IMR-90 (cell line): ENCODE measurements at regions not wholly inside any gene's neighbourhood (a gene's known extent, or its start where the extent isn't known, plus 50 kb on each side); places are given as distances from the start of the nearest gene placed in this dataset.

Experiments used
- ATAC-seq: fragments of 200-7000 bp; cut with Tn5 transposase; 2 replicates; pipeline ENCODE4 v1.9.1; 2020; ENCODE audit warnings: low read depth, mild to moderate bottlenecking, moderate library complexity
- BruUV-seq: library from RNA; stranded (reverse); fragments of 400-500 nt; replicated peaks from 2 replicates; lab custom pipeline; 2021; lab: Mats Ljungman, UMichigan
- CTCF ChIA-PET: fragments of 300-600 bp; formaldehyde crosslinking; extraction: SDS; loops from one replicate; lab custom pipeline; 2021; ENCODE audit warnings: antibody characterized with exemption; lab: Yijun Ruan, JAX
- POLR2A ChIA-PET: fragments of 300-600 bp; sonication (Branson Sonifier 250); formaldehyde crosslinking; loops from one replicate; lab custom pipeline; 2022; ENCODE audit warnings: antibody characterized with exemption; ENCODE audit not compliant: unreplicated experiment; lab: Charles Lee
- DNase-seq: peaks from one replicate; pipeline ENCODE4 v3.0.0; 2013
- H2AFZ ChIP-seq: replicated peaks from 2 replicates; pipeline ENCODE3; 2013; ENCODE audit warnings: low read length, mild to moderate bottlenecking; ENCODE audit not compliant: poor library complexity
- H2AK5ac ChIP-seq: 2 replicates; pipeline ENCODE4 v1.6.1; 2013; ENCODE audit warnings: low read depth, low read length, inconsistent platforms
- H2AK9ac ChIP-seq: replicated peaks from 2 replicates; pipeline ENCODE3; 2013; ENCODE audit warnings: mild to moderate bottlenecking, low read depth, low read length, moderate library complexity; ENCODE audit not compliant: poor library complexity
- H2BK120ac ChIP-seq: 2 replicates; pipeline ENCODE4 v1.6.1; 2013; ENCODE audit warnings: low read depth, low read length, inconsistent platforms
- H2BK15ac ChIP-seq: 3 replicates; pipeline ENCODE4 v1.6.1; 2013; ENCODE audit warnings: low read depth, low read length, inconsistent platforms
- H2BK20ac ChIP-seq: 2 replicates; pipeline ENCODE4 v1.6.1; 2013; ENCODE audit warnings: low read depth, mild to moderate bottlenecking, inconsistent platforms, low read length, moderate library complexity
- H2BK5ac ChIP-seq: 2 replicates; pipeline ENCODE4 v1.6.1; 2013; ENCODE audit warnings: mild to moderate bottlenecking, low read depth, low read length, inconsistent platforms; ENCODE audit not compliant: poor library complexity, severe bottlenecking
- H3K14ac ChIP-seq: replicated peaks from 2 replicates; pipeline ENCODE4 v1.6.1; 2013; ENCODE audit warnings: low read depth, low read length, inconsistent platforms
- H3K18ac ChIP-seq: 2 replicates; pipeline ENCODE4 v1.6.1; 2013; ENCODE audit warnings: low read depth, low read length, control low read depth
- H3K23ac ChIP-seq: 2 replicates; pipeline ENCODE4 v1.6.1; 2013; ENCODE audit warnings: low read depth, low read length, inconsistent platforms
- H3K27ac ChIP-seq: 2 replicates; pipeline ENCODE4 v1.5.1; 2013; ENCODE audit warnings: mild to moderate bottlenecking, control low read depth, low read length; ENCODE audit not compliant: insufficient read depth
- H3K27me3 ChIP-seq: 2 replicates; pipeline ENCODE4 v1.6.1; 2013; ENCODE audit warnings: low read length; ENCODE audit not compliant: control insufficient read depth, insufficient read depth
- H3K36me3 ChIP-seq: 2 replicates; pipeline ENCODE4 v1.6.1; 2013; ENCODE audit warnings: low read length, mixed read lengths; ENCODE audit not compliant: control insufficient read depth, insufficient read depth
- H3K4ac ChIP-seq: 2 replicates; pipeline ENCODE4 v1.6.1; 2013; ENCODE audit warnings: low read depth, low read length, inconsistent platforms
- H3K4me1 ChIP-seq: 2 replicates; pipeline ENCODE4 v1.6.1; 2013; ENCODE audit warnings: low read length, mixed read lengths; ENCODE audit not compliant: control insufficient read depth, insufficient read depth
- H3K4me2 ChIP-seq: 2 replicates; pipeline ENCODE4 v1.6.1; 2013; ENCODE audit warnings: low read depth, mild to moderate bottlenecking, control low read depth, low read length, moderate library complexity
- H3K4me3 ChIP-seq: 2 replicates; pipeline ENCODE4 v1.5.1; 2013; ENCODE audit warnings: low read depth, mild to moderate bottlenecking, control low read depth, low read length, moderate library complexity; ENCODE audit not compliant: insufficient read depth
- H3K56ac ChIP-seq: 2 replicates; pipeline ENCODE4 v1.6.1; 2013; ENCODE audit warnings: low read length, inconsistent platforms; ENCODE audit not compliant: insufficient read depth; ENCODE audit errors: extremely low read depth
- H3K79me1 ChIP-seq, 2 experiments: 2 replicates each; pipeline ENCODE4 v1.6.1; 2013; ENCODE audit warnings: low read length in 2 of 2, inconsistent platforms in 1 of 2, low read depth in 1 of 2
- H3K9ac ChIP-seq: 2 replicates; pipeline ENCODE4 v1.6.1; 2013; ENCODE audit warnings: low read depth, low read length, control low read depth
- H3K9me1 ChIP-seq: 2 replicates; pipeline ENCODE4 v1.6.1; 2013; ENCODE audit warnings: low read length, inconsistent platforms; ENCODE audit not compliant: insufficient read depth
- H3K9me3 ChIP-seq: 2 replicates; pipeline ENCODE4 v1.6.1; 2013; ENCODE audit warnings: low read length; ENCODE audit not compliant: control insufficient read depth, insufficient read depth
- H4K20me1 ChIP-seq: 2 replicates; pipeline ENCODE4 v1.6.1; 2013; ENCODE audit warnings: low read length, inconsistent platforms; ENCODE audit not compliant: insufficient read depth
- H4K5ac ChIP-seq: 2 replicates; pipeline ENCODE4 v1.6.1; 2013; ENCODE audit warnings: mild to moderate bottlenecking, low read depth, low read length, control low read depth
- H4K8ac ChIP-seq, 2 experiments: 2 replicates each; pipeline ENCODE4 v1.6.1; 2013; ENCODE audit warnings: low read depth in 2 of 2, low read length in 2 of 2, control low read depth in 1 of 2, inconsistent platforms in 1 of 2
- H4K91ac ChIP-seq: 2 replicates; pipeline ENCODE4 v1.6.1; 2013; ENCODE audit warnings: low read depth, low read length, inconsistent platforms; ENCODE audit not compliant: insufficient read depth
- BHLHE40 ChIP-seq: fragments of 150-350 bp; IDR thresholded peaks from 2 replicates; pipeline ENCODE4 v1.6.1; 2016; ENCODE audit warnings: mild to moderate bottlenecking, low read depth, low read length
- CEBPB ChIP-seq: IDR thresholded peaks from 2 replicates; pipeline ENCODE4 v1.6.1; 2012; ENCODE audit warnings: low read depth, low read length, improper control_type of control experiment
- CHD1 ChIP-seq: IDR thresholded peaks from 2 replicates; pipeline ENCODE4 v1.6.1; 2012; ENCODE audit warnings: low read depth, low read length, improper control_type of control experiment
- CTCF ChIP-seq: conservative IDR thresholded peaks from 2 replicates; pipeline ENCODE4 v1.5.1; 2012; ENCODE audit warnings: mild to moderate bottlenecking, low read depth, low read length, improper control_type of control experiment
- ELK1 ChIP-seq: fragments of 150-350 bp; IDR thresholded peaks from 2 replicates; pipeline ENCODE4 v1.6.1; 2016; ENCODE audit warnings: low read depth, mild to moderate bottlenecking, low read length, moderate library complexity, borderline replicate concordance
- FOS ChIP-seq: fragments of 150-350 bp; IDR thresholded peaks from 2 replicates; pipeline ENCODE4 v1.6.1; 2016; ENCODE audit warnings: low read depth, low read length
- MAFK ChIP-seq: IDR thresholded peaks from 2 replicates; pipeline ENCODE4 v1.6.1; 2012; ENCODE audit warnings: low read depth, low read length, improper control_type of control experiment
- MAZ ChIP-seq: IDR thresholded peaks from 2 replicates; pipeline ENCODE4 v1.6.1; 2012; ENCODE audit warnings: low read depth, mild to moderate bottlenecking, low read length, improper control_type of control experiment, moderate library complexity, borderline replicate concordance
- MXI1 ChIP-seq: IDR thresholded peaks from 2 replicates; pipeline ENCODE4 v1.6.1; 2012; ENCODE audit warnings: low read depth, mild to moderate bottlenecking, low read length, moderate library complexity, borderline replicate concordance
- NFE2L2 ChIP-seq: fragments of 150-350 bp; IDR thresholded peaks from 2 replicates; pipeline ENCODE4 v1.6.1; 2016; ENCODE audit warnings: low read depth, mild to moderate bottlenecking, low read length
- POLR2A ChIP-seq: IDR thresholded peaks from 2 replicates; pipeline ENCODE4 v1.6.1; 2012; ENCODE audit warnings: mild to moderate bottlenecking, low read depth, low read length
- RAD21 ChIP-seq: IDR thresholded peaks from 2 replicates; pipeline ENCODE4 v1.6.1; 2012; ENCODE audit warnings: low read length, improper control_type of control experiment
- RCOR1 ChIP-seq: IDR thresholded peaks from 2 replicates; pipeline ENCODE4 v1.6.1; 2012; ENCODE audit warnings: mild to moderate bottlenecking, low read length, improper control_type of control experiment; ENCODE audit not compliant: insufficient replicate concordance
- RFX5 ChIP-seq: IDR thresholded peaks from 2 replicates; pipeline ENCODE4 v1.8.0; 2012; ENCODE audit warnings: low read depth, mild to moderate bottlenecking, low read length, moderate library complexity
- SMC3 ChIP-seq: fragments of 150-350 bp; IDR thresholded peaks from 2 replicates; pipeline ENCODE4 v1.6.1; 2016; ENCODE audit warnings: low read depth, mild to moderate bottlenecking, antibody characterized with exemption, low read length, moderate library complexity
- USF2 ChIP-seq: fragments of 150-350 bp; IDR thresholded peaks from 2 replicates; pipeline ENCODE4 v1.6.1; 2017; ENCODE audit warnings: mild to moderate bottlenecking, antibody characterized with exemption, low read length, low read depth
- WGBS, 2 experiments: methylation state at CpG; one replicate each; pipeline versions ENCODE4 v1.1.5 to v1.1.7; 2013; ENCODE audit warnings: missing lambda C conversion rate in 2 of 2; ENCODE audit not compliant: insufficient read length in 1 of 2; ENCODE audit errors: extremely low coverage in 2 of 2; 5-methylcytosine and 5-hydroxymethylcytosine counted together
- dilution Hi-C: fragments of 300-500 bp; cut with HindIII; formaldehyde crosslinking; loops from one replicate; pipeline ENCODE4 v1.14.3; 2018; ENCODE audit warnings: low sequenced_read_pairs; ENCODE audit not compliant: unreplicated experiment
- in situ Hi-C: fragments of 300-500 bp; cut with MboI; formaldehyde crosslinking; loops from 3 replicates; pipeline ENCODE4 v1.14.3; 2019; ENCODE audit warnings: low sequenced_read_pairs, inconsistent platforms, mixed read lengths
- intact Hi-C: fragments of 100-400 bp; cut with micrococcal nuclease; formaldehyde crosslinking; loops from 2 replicates; pipeline ENCODE4 v1.10.0; 2022

- Histone ChIP-seq H4K91ac (peak overlapping the region; percentile 87; the same call in 1 of the 2 replicates), H3K14ac (no peak overlapping the region), H2BK120ac (peak overlapping the region; percentile 87; the same call in 1 of the 2 replicates), H3K27ac (no peak overlapping the region), H3K4me1 (peaks cover 17% of the 10 kb centered on the region), H2AK5ac (peak overlapping the region; percentile 35; the same call in 1 of the 2 replicates), H3K36me3 (no peaks in the 10 kb centered on the region), H2AK9ac (no peak overlapping the region), H3K4ac (peak overlapping the region; percentile 79; the same call in 1 of the 2 replicates), H3K9me3 (no peaks in the 10 kb centered on the region), H3K4me3 (no peak overlapping the region), H4K8ac (peak overlapping the region; percentile 17 to 29; a peak in 2 of 4 replicates), H4K5ac (no peak overlapping the region), H3K27me3 (peaks cover 3% of the 10 kb centered on the region; the same call in 1 of the 2 replicates), H4K20me1 (no peaks in the 10 kb centered on the region), H3K23ac (no peak overlapping the region), H2BK15ac (peak overlapping the region; percentile 54; the same call in 1 of the 3 replicates), H3K4me2 (no peak overlapping the region), H2BK20ac (no peak overlapping the region), H3K18ac (no peak overlapping the region), H3K9ac (no peak overlapping the region), H2AFZ (no peak overlapping the region), H3K79me1 (no peaks in the 10 kb centered on the region), H2BK5ac (no peak overlapping the region), H3K9me1 (peaks cover 6% of the 10 kb centered on the region; the same call in 1 of the 2 replicates), H3K56ac (no peak overlapping the region)
- dilution Hi-C loops (no loop called here), intact Hi-C loops (loop anchor here (5.0 kb wide), 2 partner anchors 109 to 584 kb away; partner anchors contain the start of gene GALNT18), in situ Hi-C loops (loop anchor here (25.0 kb wide), 2 partner anchors 999 to 1249 kb away; no protein-coding TSS in a partner anchor)
- CTCF ChIA-PET: interaction anchor here (0.9 to 3.3 kb wide), 6 partner anchors 10 to 749 kb away, joined by 3 to 18 read pairs (median 4); no protein-coding TSS in a partner anchor
- DNase-seq: no peak
- BruUV-seq: no TSS peak
- TF ChIP-seq SMC3 (no peak), RFX5 (no peak), CTCF (no peak), MAZ (no peak), USF2 (no peak), BHLHE40 (no peak), RCOR1 (no peak), FOS (no peak), NFE2L2 (no peak), CEBPB (no peak), MAFK (no peak), ELK1 (no peak), MXI1 (no peak), CHD1 (no peak), RAD21 (no peak), POLR2A (no peak)
- 93% methylated on average over 3 of the region's 3 CpGs; no CpG with 5 or more reads in 1 of the 2 experiments for WGBS, 2 experiments
- POLR2A ChIA-PET: no interaction called here
- ATAC-seq: no peak
These were observed 180.5 kb upstream of the ZBED5 start for GRCh38 chr11:11038352-11038751.
